ENCODE measurements at regions not wholly inside any gene's neighbourhood (a gene's known extent, or its start where the extent isn't known, plus 50 kb on each side); places are given as distances from the start of the nearest gene placed in this dataset.
"Not testable (repeated sequence)": the region's sequence is repeated elsewhere in the genome, so short reads cannot be mapped to it uniquely, and the experiment has no call there.

DNA sequence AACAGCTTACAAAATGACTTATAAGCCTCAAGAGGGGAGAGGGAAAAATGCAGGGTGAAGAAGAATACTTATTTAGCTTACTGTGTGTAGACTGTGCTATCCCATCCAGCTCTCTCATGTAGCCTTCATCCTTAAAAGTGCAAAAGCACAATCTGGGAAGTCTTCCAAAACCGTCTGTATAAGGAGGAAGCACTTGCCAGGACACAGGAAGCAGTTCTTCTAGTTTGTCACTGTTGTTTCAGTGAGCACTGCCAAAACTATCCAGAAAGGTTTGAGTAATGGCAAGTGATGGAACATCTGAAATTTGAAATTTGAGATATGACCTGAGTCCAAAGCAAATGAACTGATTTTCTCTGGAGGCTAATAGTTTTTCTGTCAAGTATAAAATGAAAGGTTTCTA is 140.8 kb upstream of the ISL1 start:
- Histone ChIP-seq H3K27ac (ENCODE audit: poor library complexity, severe bottlenecking) (no peak overlapping the region), H3K27me3 (ENCODE audit: insufficient read depth, poor library complexity, severe bottlenecking) (no peaks in the 10 kb centered on the region), H3K36me3 (ENCODE audit: low read depth) (no peaks in the 10 kb centered on the region), H3K4me1 (ENCODE audit: insufficient read depth, poor library complexity, severe bottlenecking) (no peaks in the 10 kb centered on the region), H3K9me3 (ENCODE audit: severe bottlenecking) (no peaks in the 10 kb centered on the region), H3K4me3 (ENCODE audit: severe bottlenecking) (no peak overlapping the region)
- TF ChIP-seq, protein P1, sequence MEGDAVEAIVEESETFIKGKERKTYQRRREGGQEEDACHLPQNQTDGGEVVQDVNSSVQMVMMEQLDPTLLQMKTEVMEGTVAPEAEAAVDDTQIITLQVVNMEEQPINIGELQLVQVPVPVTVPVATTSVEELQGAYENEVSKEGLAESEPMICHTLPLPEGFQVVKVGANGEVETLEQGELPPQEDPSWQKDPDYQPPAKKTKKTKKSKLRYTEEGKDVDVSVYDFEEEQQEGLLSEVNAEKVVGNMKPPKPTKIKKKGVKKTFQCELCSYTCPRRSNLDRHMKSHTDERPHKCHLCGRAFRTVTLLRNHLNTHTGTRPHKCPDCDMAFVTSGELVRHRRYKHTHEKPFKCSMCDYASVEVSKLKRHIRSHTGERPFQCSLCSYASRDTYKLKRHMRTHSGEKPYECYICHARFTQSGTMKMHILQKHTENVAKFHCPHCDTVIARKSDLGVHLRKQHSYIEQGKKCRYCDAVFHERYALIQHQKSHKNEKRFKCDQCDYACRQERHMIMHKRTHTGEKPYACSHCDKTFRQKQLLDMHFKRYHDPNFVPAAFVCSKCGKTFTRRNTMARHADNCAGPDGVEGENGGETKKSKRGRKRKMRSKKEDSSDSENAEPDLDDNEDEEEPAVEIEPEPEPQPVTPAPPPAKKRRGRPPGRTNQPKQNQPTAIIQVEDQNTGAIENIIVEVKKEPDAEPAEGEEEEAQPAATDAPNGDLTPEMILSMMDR (IDR thresholded peaks at IDR 0.05; ENCODE audit: poor library complexity, severe bottlenecking), result no peak
- DNase-seq (ENCODE audit: low spot score) (no peak), ATAC-seq (ENCODE audit: low read depth) (0 out of 3 replicates have a peak, but pooled peaks have one; percentile 27)

DNA sequence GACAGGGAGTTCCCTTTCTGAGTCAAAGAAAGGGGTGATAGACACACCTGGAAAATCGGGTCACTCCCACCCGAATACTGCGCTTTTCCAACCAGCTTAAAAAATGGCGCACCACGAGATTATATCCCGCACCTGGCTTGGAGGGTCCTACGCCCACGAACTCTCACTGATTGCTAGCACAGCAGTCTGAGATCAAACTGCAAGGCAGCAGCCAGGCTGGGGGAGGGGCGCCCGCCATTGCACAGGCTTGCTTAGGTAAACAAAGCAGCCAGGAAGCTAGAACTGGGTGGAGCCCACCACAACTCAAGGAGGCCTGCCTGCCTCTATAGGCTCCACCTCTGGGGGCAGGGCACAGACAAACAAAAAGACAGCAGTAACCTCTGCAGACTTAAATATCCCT is 132.3 kb upstream of the ISL1 start:
- not testable (repeated sequence) for H3K4me1 ChIP-seq (ENCODE audit: insufficient read depth, poor library complexity, severe bottlenecking); H3K27me3 ChIP-seq (ENCODE audit: insufficient read depth, poor library complexity, severe bottlenecking); DNase-seq (ENCODE audit: low spot score); H3K36me3 ChIP-seq (ENCODE audit: low read depth); H3K9me3 ChIP-seq (ENCODE audit: severe bottlenecking); H3K27ac ChIP-seq (ENCODE audit: poor library complexity, severe bottlenecking); H3K4me3 ChIP-seq (ENCODE audit: severe bottlenecking); ATAC-seq (ENCODE audit: low read depth)

DNA sequence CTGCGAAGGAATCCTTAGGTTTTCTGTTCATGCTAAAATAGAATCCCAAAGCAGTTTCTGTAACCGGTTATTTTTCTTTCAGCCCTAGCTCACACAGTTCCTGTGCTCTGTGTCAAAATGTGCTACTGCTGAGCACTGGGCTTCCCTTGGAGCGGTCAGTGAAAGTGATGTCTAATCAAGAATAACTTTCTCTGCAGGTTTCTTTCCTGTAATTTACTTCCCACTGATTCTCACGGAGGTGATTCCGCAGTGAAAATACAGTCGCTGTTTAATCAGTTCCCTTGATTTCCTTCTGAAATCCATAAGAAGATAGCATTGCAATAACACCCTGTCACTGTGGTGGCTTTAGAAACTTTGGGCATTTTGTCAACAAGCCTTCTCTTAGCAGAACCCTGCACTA is 112.0 kb upstream of the ISL1 start:
- Histone ChIP-seq H3K27ac (ENCODE audit: poor library complexity, severe bottlenecking) (no peak overlapping the region), H3K9me3 (ENCODE audit: severe bottlenecking) (no peaks in the 10 kb centered on the region), H3K4me3 (ENCODE audit: severe bottlenecking) (no peak overlapping the region), H3K4me1 (ENCODE audit: insufficient read depth, poor library complexity, severe bottlenecking) (no peaks in the 10 kb centered on the region), H3K36me3 (ENCODE audit: low read depth) (no peaks in the 10 kb centered on the region), H3K27me3 (ENCODE audit: insufficient read depth, poor library complexity, severe bottlenecking) (peaks cover 2% of the 10 kb centered on the region)
- ATAC-seq (ENCODE audit: low read depth), result no peak
- DNase-seq (ENCODE audit: low spot score), result no peak
- TF ChIP-seq, protein P1 (IDR thresholded peaks at IDR 0.05; ENCODE audit: poor library complexity, severe bottlenecking), result no peak

DNA sequence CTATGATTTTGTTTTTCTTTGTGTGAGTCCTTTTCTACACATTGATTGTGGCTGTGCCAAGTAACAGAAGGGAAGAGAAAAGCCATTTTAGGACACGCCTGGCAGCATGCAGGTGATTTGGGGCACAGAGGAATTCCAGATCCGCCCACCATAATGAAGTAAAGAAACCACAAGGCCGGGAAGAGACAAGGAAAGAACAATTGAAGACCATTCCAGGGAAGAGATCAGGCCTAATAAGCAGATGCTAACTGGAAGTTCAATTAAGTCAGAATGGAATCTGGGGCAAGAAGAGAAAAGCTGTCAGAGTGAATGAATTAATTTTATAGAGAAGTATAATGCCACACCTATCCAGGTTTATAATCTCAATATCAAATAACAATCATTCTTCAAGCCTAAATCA is 110.2 kb upstream of the ISL1 start:
- ATAC-seq (ENCODE audit: low read depth), result no peak
- H3K27ac ChIP-seq (ENCODE audit: poor library complexity, severe bottlenecking), result no peak overlapping the region
- TF ChIP-seq, protein P1 (IDR thresholded peaks at IDR 0.05; ENCODE audit: poor library complexity, severe bottlenecking), result no peak
- H3K4me3 ChIP-seq (ENCODE audit: severe bottlenecking), result no peak overlapping the region
- no peak for DNase-seq (ENCODE audit: low spot score)
- no peaks in the 10 kb centered on the region for H3K36me3 ChIP-seq (ENCODE audit: low read depth)
- peaks cover 2% of the 10 kb centered on the region for H3K27me3 ChIP-seq (ENCODE audit: insufficient read depth, poor library complexity, severe bottlenecking)
- H3K4me1 ChIP-seq (ENCODE audit: insufficient read depth, poor library complexity, severe bottlenecking), result no peaks in the 10 kb centered on the region
- no peaks in the 10 kb centered on the region for H3K9me3 ChIP-seq (ENCODE audit: severe bottlenecking)

DNA sequence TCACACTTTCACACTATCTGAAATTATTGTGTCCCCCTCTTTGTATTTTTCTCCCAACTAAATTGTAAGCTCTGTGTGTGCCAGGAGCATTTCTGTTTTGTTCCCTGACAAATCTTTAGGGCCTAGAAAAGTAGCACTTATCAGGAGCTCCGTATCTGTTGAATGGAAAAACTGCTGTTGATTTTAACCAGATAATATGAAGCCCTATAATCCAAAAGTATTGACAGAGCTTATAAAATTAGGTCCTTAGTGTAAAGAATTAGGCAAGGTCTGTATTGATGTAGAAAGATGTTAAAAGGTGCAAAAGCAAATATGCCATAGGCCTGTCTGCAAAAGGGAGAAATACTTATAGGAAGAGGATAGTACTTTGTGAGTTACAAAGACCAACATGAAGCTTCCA is 109.4 kb upstream of the ISL1 start:
- no peak for ATAC-seq (ENCODE audit: low read depth)
- Histone ChIP-seq H3K4me3 (ENCODE audit: severe bottlenecking) (no peak overlapping the region), H3K36me3 (ENCODE audit: low read depth) (no peaks in the 10 kb centered on the region), H3K4me1 (ENCODE audit: insufficient read depth, poor library complexity, severe bottlenecking) (no peaks in the 10 kb centered on the region), H3K9me3 (ENCODE audit: severe bottlenecking) (no peaks in the 10 kb centered on the region), H3K27ac (ENCODE audit: poor library complexity, severe bottlenecking) (no peak overlapping the region), H3K27me3 (ENCODE audit: insufficient read depth, poor library complexity, severe bottlenecking) (peaks cover 2% of the 10 kb centered on the region)
- TF ChIP-seq, protein P1 (IDR thresholded peaks at IDR 0.05; ENCODE audit: poor library complexity, severe bottlenecking), result no peak
- no peak for DNase-seq (ENCODE audit: low spot score)

Data from RWPE2 (cell line).